ENCODE measurements at regions not wholly inside any gene's neighbourhood (a gene's known extent, or its start where the extent isn't known, plus 50 kb on each side); places are given as distances from the start of the nearest gene placed in this dataset.
"Not testable (repeated sequence)": the region's sequence is repeated elsewhere in the genome, so short reads cannot be mapped to it uniquely, and the experiment has no call there.

GRCh38 chr5:92543201-92543600 lies 1037.8 kb downstream of the NR2F1-AS1 start:
- DNase-seq, result no peak

DNA sequence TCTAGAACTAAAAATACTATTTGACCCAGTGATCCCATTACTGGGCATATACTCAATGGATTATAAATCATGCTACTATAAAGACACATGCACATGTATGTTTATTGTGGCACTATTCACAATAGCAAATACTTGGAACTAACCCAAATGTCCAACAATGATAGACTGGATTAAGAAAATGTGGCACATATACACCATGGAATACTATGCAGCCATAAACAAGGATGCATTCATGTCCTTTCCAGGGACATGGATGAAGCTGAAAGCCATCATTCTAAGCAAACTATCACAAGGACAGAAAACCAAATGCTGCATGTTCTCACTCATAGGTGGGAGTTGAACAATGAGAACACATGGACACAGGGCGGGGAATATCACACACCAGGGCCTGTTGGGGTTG lies 1039.0 kb downstream of the NR2F1-AS1 start:
- DNase-seq, result not testable (repeated sequence)

DNA sequence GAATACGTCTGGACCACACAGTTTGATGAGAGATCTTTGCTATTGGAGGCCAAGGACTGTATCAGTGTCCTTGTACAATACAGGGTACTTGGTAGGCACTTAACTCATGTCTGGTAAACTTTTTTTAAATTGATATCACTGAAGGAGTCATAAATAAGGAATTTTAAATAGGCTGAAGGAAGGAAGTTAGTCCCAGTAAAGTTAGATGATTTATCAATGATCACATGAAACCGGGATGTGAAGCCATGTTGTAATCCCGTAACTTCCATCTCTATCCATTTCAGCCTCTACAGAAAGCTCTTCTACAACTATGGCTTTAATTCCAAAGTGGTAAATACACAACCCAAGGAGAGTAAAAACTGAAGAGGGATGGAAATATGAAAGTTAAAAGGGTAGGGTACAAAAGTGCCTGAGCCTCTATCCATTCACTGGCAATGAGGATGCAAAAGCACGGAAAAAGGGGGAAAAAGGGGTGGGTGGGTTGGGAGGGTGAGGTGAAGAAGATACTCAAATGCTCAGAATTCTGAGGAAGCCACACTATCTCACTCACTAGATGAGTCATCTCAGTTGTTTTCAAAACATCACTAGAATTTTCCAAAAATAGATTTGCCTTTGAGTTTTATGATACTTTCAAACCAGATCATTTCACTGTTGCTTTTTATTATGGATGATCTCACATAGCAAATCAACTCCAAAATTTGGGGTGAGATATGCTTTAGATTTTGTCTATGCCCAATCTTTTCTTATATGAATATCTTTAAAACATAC lies 1053.5 kb downstream of the NR2F1-AS1 start:
- DNase-seq, result no peak

DNA sequence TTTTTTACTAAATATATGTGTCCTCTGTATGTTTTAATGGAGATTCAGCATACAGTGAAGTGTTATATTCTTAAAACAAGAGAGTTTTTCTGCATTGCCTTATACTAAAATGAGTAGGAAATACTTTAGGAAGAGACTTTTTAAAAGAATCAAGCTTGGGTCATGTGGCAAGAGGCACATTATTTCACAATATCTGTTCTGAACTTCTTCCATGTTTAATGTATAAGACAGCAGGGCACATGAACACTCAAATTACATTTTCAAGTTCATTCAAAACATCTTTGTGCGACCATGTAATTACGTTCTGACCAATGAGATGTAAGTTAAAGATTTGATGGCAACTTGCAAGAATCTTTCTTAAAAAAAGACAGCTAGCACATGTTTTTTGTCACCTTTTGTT lies 1055.9 kb downstream of the NR2F1-AS1 start:
- DNase-seq, result no peak

- DNase-seq, result no peak
These were observed 1061.0 kb downstream of the NR2F1-AS1 start for GRCh38 chr5:92519811-92520632.

DNA sequence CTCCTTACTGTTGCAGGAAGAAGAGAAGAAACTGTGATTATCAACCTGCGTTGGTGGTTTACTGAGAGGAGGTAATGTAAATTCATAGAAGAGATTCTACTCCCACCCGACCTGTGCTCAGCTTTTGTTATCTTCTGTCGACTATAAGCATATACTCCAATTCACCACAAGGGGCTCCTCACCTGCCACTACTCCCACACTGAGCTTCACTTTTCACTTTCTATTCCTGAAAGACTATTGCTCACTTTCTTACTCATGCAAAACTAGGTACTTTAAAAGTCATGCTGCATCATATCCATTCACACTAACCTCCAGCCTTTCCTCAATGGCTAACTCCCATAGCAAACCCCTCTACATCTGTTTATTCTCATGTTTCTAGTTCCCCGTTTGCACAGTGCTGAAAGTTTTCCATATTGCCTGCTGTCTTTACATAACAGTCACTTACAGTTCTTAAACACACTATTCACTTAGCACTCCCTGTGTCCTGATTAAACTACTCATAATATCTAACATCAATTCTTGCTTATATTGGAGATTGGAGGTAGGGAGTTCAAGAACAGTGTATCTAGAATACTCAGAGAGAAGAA lies 1062.6 kb downstream of the NR2F1-AS1 start:
- no peak for DNase-seq

- DNase-seq, result no peak
These were observed 1066.1 kb downstream of the NR2F1-AS1 start for GRCh38 chr5:92514896-92515295.

GRCh38 chr5:92513067-92513466 lies 1068.0 kb downstream of the NR2F1-AS1 start:
- DNase-seq, result no peak

DNA sequence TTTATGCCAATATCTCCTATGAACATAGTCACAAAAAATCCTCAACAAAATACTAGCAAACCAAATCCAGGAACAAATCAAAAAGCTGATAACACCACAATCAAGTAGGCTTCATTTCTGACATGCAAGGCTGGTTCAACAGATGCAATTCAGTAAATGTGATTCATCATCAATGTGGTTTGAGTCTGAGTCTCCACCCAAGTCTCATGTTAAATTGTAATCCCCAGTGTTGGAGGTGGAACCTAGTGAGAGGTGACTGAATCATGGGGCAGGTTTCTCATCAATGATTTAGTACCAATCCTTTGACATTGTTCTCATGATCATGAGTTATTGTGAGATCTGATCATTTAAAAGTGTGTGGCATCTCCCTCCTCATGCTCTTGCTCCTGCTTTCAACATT lies 1072.7 kb downstream of the NR2F1-AS1 start:
- no peak for DNase-seq

GRCh38 chr5:92505925-92506324 lies 1075.1 kb downstream of the NR2F1-AS1 start:
- DNase-seq, result no peak

- no peak for DNase-seq
These were observed 1075.9 kb downstream of the NR2F1-AS1 start for GRCh38 chr5:92505145-92505544.

- DNase-seq, result no peak
These were observed 1076.7 kb downstream of the NR2F1-AS1 start for GRCh38 chr5:92504346-92504745.

DNA sequence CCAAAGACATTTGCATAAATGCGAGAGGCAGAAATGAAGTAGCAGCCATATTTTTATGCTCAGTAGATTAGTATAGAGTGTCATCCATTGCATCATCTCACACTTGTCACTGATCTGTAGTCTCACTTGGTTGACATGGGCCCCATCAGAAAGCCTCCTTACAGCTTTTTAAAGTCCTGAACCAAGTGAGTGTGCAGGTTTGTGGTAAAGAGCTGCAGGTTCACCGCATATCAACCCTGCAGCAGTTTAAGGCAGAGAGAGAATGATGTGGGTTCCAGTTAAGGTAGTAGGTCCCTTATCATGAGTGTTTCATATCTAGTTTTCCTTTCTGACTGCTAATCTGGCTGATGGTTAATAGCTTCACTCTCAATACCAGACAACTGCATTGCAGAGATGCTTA lies 1080.3 kb downstream of the NR2F1-AS1 start:
- no peak for DNase-seq

DNA sequence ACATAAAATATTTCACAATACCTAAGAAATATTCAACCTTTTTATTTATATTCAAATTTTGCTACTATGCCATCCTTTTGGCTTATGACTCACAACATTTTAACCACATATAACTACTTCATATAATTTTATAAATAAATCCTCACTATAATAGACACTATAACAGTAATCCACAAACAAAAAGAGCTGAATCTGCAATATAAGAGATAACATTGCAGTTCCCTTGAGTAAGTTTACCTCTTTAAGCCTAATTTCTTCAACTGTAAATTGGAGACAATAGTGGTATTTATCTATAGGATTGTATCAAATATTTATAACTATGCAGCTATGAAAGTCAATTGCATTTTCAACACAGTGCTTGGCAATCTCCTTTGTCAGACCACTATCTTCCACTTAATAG lies 1084.5 kb downstream of the NR2F1-AS1 start:
- no peak for DNase-seq

- no peak for DNase-seq
These were observed 1086.5 kb downstream of the NR2F1-AS1 start for GRCh38 chr5:92494508-92494907.

DNA sequence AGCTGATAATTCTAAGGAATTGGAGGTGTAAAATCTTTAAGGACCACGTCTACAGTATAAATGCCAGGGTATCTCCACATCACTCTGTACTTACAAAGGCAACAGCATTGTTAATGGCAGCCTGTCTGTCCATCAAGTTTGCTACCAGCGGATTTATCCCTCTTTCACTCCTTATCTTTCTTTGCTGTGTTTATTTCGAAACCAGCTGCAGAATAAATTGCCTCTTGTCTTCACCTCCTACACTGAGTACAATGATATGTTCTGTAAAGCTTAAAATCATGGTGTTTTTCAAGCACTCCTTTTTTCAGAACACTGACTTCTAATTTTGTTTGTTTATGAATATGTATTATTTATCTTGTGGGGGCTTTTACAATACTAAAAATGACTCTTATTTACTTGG lies 1088.1 kb downstream of the NR2F1-AS1 start:
- DNase-seq, result no peak

DNA sequence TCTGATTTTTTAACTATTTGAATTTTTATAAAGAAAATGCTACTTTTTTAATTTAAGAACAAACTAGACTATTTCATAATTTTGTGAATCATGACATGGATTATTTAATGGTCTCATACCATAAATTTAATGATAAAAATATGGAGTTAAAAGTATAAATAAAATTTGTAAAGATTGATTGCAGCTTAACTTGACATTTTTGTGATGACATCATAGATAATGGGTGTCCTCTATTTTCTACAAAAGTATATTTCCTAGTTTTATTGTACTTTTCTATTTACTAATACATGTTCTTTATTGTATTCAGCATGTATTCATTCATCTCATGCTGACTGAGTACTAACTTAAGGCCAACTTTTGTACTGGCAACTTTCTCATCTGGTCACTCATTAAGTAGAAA lies 1096.5 kb downstream of the NR2F1-AS1 start:
- DNase-seq, result no peak

- no peak for DNase-seq
These were observed 1090.0 kb upstream of the ARRDC3 start for GRCh38 chr5:92472981-92473566.

DNA sequence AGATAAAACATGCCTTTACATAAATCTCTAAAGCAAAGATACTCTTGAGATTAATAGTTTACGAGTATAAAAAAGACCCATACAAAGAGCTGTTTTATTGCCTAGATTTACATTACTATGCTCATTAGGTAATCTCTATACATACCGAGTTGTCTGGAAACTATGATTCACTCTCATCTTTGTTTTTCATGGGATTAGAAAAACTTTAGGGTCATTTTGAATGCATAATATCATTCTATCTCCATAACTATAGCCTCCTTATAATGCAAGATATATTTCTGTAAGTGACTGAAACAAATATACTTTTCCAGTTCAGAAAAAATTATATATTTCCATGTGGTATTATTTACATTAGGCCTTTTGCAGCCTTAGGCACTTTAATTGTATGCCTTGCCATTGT lies 1088.7 kb upstream of the ARRDC3 start:
- DNase-seq, result no peak

DNA sequence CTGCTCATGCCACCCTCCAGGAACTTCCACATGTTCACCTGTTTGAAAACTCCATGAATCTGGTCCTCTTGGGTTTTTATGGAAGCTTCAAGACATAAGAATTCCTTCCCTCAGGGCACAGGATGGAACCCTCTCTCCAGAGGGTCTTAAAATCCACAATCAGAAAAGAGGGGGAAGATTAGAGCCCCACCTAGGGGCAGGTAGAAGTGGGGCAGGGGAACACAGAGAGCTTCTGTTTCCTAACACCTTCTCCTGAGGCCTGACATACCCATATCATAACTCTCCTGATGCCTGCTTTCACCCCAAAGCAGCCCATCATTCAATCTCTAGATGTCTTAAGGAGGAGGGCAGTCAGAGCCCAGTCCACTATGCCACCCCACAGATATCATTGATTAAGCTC lies 1087.7 kb upstream of the ARRDC3 start:
- no peak for DNase-seq

GRCh38 chr5:92468295-92468694 lies 1085.2 kb upstream of the ARRDC3 start:
- DNase-seq, result no peak

GRCh38 chr5:92467695-92468094 lies 1084.6 kb upstream of the ARRDC3 start:
- DNase-seq, result no peak

DNA sequence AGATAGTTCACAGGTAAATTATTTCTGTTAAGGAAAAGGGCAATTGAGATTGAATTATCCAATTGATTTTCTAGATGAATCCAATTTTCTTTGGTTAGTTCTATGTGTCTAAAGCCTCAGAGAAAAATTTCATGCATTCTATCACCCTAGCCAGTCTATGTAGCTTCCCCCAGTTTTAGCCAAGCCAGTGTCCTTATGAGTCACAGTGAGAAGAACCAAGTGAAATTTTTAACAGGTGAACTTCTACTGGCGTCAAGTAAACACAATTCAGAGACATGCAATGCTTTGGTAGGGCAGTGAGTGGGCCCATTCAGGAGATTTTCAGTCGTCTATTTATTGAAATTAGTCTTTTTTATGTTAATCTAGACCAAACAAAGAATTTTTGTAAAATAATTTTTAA lies 1077.4 kb upstream of the ARRDC3 start:
- no peak for DNase-seq

GRCh38 chr5:92459654-92460053 lies 1076.5 kb upstream of the ARRDC3 start:
- no peak for DNase-seq
